ENCODE measurements at regions not wholly inside any gene's neighbourhood (a gene's known extent, or its start where the extent isn't known, plus 50 kb on each side); places are given as distances from the start of the nearest gene placed in this dataset.

DNA sequence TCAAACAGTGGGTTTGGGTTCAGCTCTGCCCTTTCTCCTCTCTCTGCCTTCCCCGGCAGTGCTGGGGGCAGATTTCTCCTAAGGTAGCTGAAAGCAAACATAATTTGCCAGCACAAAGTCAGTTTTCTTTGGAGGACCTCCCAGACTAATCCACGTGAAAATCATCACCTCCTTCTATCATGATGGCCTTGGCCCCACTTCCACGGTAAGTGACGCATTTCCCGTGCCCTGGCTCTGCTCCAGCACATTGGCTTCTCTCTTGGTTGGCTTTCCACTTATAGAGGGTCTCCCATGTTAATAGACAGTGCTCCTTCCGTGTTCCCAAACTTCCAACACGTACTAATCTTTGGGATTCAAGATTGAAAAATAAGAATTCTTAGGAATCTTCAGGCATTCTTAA lies 74.1 kb upstream of the TRIO start:
- ChIA-PET CTCF (interaction anchor here (0.6 kb wide), 1 partner anchor 14 kb away, joined by 5 read pairs; no protein-coding TSS in a partner anchor), POLR2A (no interaction called here)
- TF ChIP-seq FOXA1 (IDR thresholded peaks at IDR 0.05) (no peak), FOXK2 (IDR thresholded peaks at IDR 0.05) (no peak), FOXM1 (IDR thresholded peaks at IDR 0.05; ENCODE audit: borderline replicate concordance) (no peak), PKNOX1 (IDR thresholded peaks at IDR 0.05) (no peak), NFRKB (IDR thresholded peaks at IDR 0.05) (no peak), CTBP1 (IDR thresholded peaks at IDR 0.05; ENCODE audit: borderline replicate concordance) (no peak), LEF1 (IDR thresholded peaks at IDR 0.05; ENCODE audit: borderline replicate concordance) (no peak), L3MBTL2 (conservative IDR thresholded peaks at IDR 0.05) (no peak), ZNF384 (IDR thresholded peaks at IDR 0.05) (no peak), SUZ12 (IDR thresholded peaks at IDR 0.05) (no peak), TARDBP (IDR thresholded peaks at IDR 0.05) (no peak), SP1 (IDR thresholded peaks at IDR 0.05) (no peak), ARNT (IDR thresholded peaks at IDR 0.05) (no peak)
- DNase-seq (ENCODE audit: extremely low spot score), result no peak

- no peak for DNase-seq (ENCODE audit: extremely low spot score)
- POLR2A ChIA-PET, result no interaction called here
- CTCF ChIA-PET, result interaction anchor here (0.7 kb wide), 1 partner anchor 42 kb away, joined by 5 read pairs; no protein-coding TSS in a partner anchor
- TF ChIP-seq L3MBTL2 (conservative IDR thresholded peaks at IDR 0.05) (no peak), HDGF (IDR thresholded peaks at IDR 0.05; ENCODE audit: borderline replicate concordance) (no peak), FOXA1 (IDR thresholded peaks at IDR 0.05) (no peak), SUZ12 (IDR thresholded peaks at IDR 0.05) (no peak), CTBP1 (IDR thresholded peaks at IDR 0.05; ENCODE audit: borderline replicate concordance) (no peak), ELF4 (IDR thresholded peaks at IDR 0.05) (no peak)
These were observed 75.0 kb upstream of the TRIO start for GRCh38 chr5:14068136-14068535.

DNA sequence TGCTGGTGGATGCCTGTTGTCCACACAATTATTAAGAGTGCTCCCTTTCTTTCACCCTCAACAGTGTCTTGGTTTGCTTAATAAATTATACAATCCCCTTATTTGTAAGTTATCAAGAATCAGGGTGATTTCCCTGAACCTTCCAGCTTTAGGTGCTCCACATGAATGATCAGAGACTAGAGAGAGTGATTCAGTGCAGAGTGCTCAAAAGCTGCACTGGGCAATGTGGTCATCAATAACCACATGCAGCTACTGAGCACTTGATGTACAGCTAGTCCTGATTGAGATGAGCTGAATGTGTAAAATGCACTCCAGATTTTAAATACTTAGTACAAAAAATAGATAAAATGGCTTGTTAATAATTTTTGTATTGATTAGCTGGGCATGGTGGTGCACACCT lies 76.8 kb upstream of the TRIO start:
- POLR2A ChIA-PET, result interaction anchor here (1.0 kb wide), 1 partner anchor 24 kb away, joined by 3 read pairs; no protein-coding TSS in a partner anchor

DNA sequence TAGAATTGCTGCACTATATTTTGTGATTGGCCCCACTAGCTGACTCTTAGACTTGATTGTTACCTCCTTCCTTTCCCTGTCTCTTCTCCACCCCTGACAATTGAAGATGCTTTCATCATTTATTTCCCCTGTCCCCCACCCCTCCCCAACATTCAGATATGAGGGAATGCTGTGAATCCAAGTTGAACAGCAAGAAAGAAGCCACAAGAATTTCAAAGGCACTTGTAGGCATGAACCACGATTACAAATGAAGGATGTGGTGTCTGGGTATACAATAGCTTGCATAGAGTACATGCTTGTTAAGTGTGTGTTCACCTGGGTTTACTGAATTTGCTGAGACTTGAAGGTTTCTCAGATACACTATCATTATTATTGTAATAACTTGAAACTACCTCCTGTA lies 78.3 kb upstream of the TRIO start:
- ChIA-PET POLR2A (no interaction called here), CTCF (interaction anchor here (0.6 kb wide), 1 partner anchor 151 kb away, joined by 3 read pairs; no protein-coding TSS in a partner anchor)
- DNase-seq (ENCODE audit: extremely low spot score), result no peak
- TF ChIP-seq SP1 (IDR thresholded peaks at IDR 0.05) (no peak), ZNF384 (IDR thresholded peaks at IDR 0.05) (no peak), L3MBTL2 (conservative IDR thresholded peaks at IDR 0.05) (no peak), FOXA1 (IDR thresholded peaks at IDR 0.05) (no peak), NFRKB (IDR thresholded peaks at IDR 0.05) (no peak), FOXK2 (IDR thresholded peaks at IDR 0.05) (no peak), LEF1 (IDR thresholded peaks at IDR 0.05; ENCODE audit: borderline replicate concordance) (no peak), HDGF (IDR thresholded peaks at IDR 0.05; ENCODE audit: borderline replicate concordance) (no peak), ELF4 (IDR thresholded peaks at IDR 0.05) (no peak), CTBP1 (IDR thresholded peaks at IDR 0.05; ENCODE audit: borderline replicate concordance) (no peak), PKNOX1 (IDR thresholded peaks at IDR 0.05) (no peak), BHLHE40 (IDR thresholded peaks at IDR 0.05; ENCODE audit: borderline replicate concordance) (no peak), ARNT (IDR thresholded peaks at IDR 0.05) (no peak)

More for the DNA sequence above, 76.8 kb upstream of the TRIO start:
- TF ChIP-seq SP1 (IDR thresholded peaks at IDR 0.05) (no peak), ARNT (IDR thresholded peaks at IDR 0.05) (no peak), CTBP1 (IDR thresholded peaks at IDR 0.05; ENCODE audit: borderline replicate concordance) (no peak), NFRKB (IDR thresholded peaks at IDR 0.05) (no peak), L3MBTL2 (conservative IDR thresholded peaks at IDR 0.05) (no peak), FOXK2 (IDR thresholded peaks at IDR 0.05) (no peak), HDGF (IDR thresholded peaks at IDR 0.05; ENCODE audit: borderline replicate concordance) (no peak), ELF4 (IDR thresholded peaks at IDR 0.05) (no peak), TARDBP (IDR thresholded peaks at IDR 0.05) (no peak), BHLHE40 (IDR thresholded peaks at IDR 0.05; ENCODE audit: borderline replicate concordance) (no peak), ZNF384 (IDR thresholded peaks at IDR 0.05) (no peak)
- CTCF ChIA-PET, result interaction anchor here (0.5 kb wide), 1 partner anchor 76 kb away, joined by 4 read pairs; no protein-coding TSS in a partner anchor
- DNase-seq (ENCODE audit: extremely low spot score), result no peak

DNA sequence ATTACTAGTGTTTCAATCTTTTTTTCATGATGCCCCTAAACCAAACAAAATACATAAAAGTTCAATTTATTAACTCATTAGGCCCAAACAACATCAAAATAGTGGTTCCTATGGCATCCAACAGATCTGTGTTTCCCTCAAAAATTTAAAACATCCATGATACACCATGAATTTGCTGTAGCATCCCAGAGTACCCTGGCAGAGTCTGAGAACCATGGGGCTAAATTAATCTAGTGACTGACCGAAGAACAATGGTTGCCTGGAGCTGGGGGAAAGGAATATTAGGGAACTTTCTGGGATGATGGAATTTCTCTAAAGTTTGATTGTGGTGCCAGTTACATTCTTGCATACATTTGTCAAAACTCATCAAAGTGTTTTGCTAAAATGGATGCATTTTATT lies 79.5 kb upstream of the TRIO start:
- no peak for DNase-seq (ENCODE audit: extremely low spot score)
- ChIA-PET POLR2A (no interaction called here), CTCF (no interaction called here)
- TF ChIP-seq ELF4 (IDR thresholded peaks at IDR 0.05), result no peak
- no peak for TF ChIP-seq LEF1 (IDR thresholded peaks at IDR 0.05; ENCODE audit: borderline replicate concordance)
- TF ChIP-seq ZNF384 (IDR thresholded peaks at IDR 0.05), result no peak
- no peak for TF ChIP-seq FOXM1 (IDR thresholded peaks at IDR 0.05; ENCODE audit: borderline replicate concordance)
- no peak for TF ChIP-seq SUZ12 (IDR thresholded peaks at IDR 0.05)

GRCh38 chr5:14063138-14063537 lies 80.0 kb upstream of the TRIO start:
- TF ChIP-seq BHLHE40 (IDR thresholded peaks at IDR 0.05; ENCODE audit: borderline replicate concordance) (no peak), FOXM1 (IDR thresholded peaks at IDR 0.05; ENCODE audit: borderline replicate concordance) (no peak), PKNOX1 (IDR thresholded peaks at IDR 0.05) (no peak), SP1 (IDR thresholded peaks at IDR 0.05) (no peak), ARNT (IDR thresholded peaks at IDR 0.05) (no peak), NFRKB (IDR thresholded peaks at IDR 0.05) (no peak), ZNF384 (IDR thresholded peaks at IDR 0.05) (no peak), CTBP1 (IDR thresholded peaks at IDR 0.05; ENCODE audit: borderline replicate concordance) (no peak), FOXA1 (IDR thresholded peaks at IDR 0.05) (no peak)
- POLR2A ChIA-PET, result no interaction called here
- CTCF ChIA-PET, result no interaction called here
- DNase-seq (ENCODE audit: extremely low spot score), result no peak

DNA sequence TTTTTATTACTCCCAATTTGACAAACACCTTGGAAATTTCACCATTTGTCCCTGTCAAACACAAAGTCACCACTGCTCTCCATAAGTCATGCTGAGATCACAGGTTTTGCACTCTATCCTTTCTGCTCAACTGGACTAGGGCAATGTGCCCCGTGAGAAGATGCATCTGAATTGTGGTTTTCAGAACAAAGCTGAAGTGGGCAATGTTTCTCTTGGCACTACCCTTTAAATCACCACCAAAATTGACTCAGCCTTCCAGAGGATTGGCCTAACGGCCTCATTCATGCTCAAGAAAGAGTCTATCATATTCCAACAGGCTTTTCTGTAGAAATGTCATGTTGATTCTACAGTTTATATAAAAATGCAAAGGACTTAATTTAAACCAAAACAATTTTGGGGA lies 81.0 kb upstream of the TRIO start:
- no peak for TF ChIP-seq L3MBTL2 (conservative IDR thresholded peaks at IDR 0.05)
- TF ChIP-seq CTBP1 (IDR thresholded peaks at IDR 0.05; ENCODE audit: borderline replicate concordance), result no peak
- no peak for TF ChIP-seq ZNF384 (IDR thresholded peaks at IDR 0.05)
- no peak for TF ChIP-seq ELF4 (IDR thresholded peaks at IDR 0.05)
- TF ChIP-seq TARDBP (IDR thresholded peaks at IDR 0.05), result no peak
- TF ChIP-seq PKNOX1 (IDR thresholded peaks at IDR 0.05), result no peak
- no peak for TF ChIP-seq NFRKB (IDR thresholded peaks at IDR 0.05)
- no peak for TF ChIP-seq FOXA1 (IDR thresholded peaks at IDR 0.05)
- DNase-seq (ENCODE audit: extremely low spot score), result no peak
- CTCF ChIA-PET, result no interaction called here
- POLR2A ChIA-PET, result no interaction called here

Measured in HEK293T (cell line).